Cerebellar cortex (tissue), 1 donor: ENCODE measurements at regions not wholly inside any gene's neighbourhood (a gene's known extent, or its start where the extent isn't known, plus 50 kb on each side); places are given as distances from the start of the nearest gene placed in this dataset.
"Not testable (repeated sequence)": the region's sequence is repeated elsewhere in the genome, so short reads cannot be mapped to it uniquely, and the experiment has no call there.

Experiments used
- DNase-seq: peaks from one replicate; pipeline ENCODE4 v3.0.0-alpha.2; 2015; ENCODE audit warnings: low spot score

DNA sequence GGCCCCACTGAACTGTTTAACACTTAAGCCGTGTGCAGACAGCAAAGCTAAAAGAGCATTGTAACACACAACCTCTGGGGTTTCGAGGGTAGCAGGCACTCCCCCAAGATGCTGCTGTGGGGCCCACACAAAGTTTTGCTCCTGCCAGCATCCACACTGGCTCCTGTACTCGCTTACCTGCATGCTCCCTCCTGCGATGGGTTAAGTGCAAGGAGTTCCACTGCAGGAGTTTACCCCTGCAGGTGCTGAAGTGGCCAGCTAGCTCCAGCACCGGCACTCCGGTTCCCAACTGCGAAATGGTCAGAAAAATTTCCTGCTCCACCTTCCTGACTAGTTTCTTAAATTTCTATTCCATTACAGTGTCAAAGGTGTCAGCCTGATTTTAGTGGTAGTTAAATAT, 443.5 kb downstream of the PCDH10 start:
- DNase-seq: no peak

DNA sequence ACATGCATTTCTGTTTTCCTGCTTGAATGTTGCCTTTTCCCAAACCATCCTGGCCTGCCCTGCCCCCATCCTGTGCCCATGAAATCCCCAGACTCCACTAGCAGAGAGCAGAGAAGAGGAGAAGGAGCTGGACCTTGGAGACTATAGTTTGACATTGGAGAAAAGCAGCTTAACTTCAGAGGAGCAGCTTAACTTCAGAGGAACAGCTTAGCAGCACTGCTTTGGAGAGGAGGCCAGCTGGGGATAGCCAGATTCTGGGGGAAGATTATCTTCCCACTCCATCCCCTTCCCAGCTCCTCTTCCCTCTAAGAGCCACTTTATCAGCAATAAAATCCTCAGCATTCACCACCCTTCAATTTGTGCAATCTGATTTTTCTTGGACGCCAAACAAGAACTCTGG, 443.0 kb downstream of the PCDH10 start:
- no peak for DNase-seq

DNA sequence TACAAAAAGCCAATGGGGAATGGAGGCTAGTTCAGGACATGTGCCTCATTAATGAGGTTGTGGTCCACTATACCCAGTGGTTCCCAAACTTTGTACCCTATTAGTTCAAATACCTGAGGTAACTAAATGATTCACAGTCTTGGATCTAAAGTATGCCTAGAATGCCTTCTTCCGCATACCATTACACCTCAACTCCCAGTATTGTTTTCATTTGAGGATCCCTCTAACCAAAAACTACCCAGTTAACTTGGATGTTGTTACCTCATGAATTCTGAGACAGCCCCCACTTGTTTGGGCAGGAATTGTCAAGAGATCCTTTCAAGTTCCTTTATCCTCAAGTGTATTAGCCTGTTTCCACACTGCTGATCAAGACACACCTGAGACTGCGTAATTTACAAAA, 439.2 kb downstream of the PCDH10 start:
- DNase-seq: no peak

DNA sequence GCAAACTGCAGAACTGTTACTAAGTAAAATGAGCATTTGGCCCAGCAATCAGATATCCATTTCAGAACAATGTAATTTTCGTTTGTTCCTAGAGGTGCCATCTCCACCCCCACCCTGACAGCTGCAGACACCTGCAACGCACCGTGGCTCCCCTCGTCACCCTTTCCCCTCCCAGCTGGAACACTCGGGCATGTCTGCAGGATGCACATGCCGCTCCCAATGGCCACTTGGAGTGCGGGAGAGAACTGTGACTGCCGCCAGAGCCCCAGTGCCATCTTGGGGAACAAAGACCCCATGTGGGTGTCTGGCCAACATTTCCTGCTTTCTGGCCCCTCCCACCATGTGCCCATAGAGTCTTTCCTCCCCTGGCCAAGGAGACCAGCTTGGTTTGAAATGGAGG, 436.2 kb downstream of the PCDH10 start:
- no peak for DNase-seq

DNA sequence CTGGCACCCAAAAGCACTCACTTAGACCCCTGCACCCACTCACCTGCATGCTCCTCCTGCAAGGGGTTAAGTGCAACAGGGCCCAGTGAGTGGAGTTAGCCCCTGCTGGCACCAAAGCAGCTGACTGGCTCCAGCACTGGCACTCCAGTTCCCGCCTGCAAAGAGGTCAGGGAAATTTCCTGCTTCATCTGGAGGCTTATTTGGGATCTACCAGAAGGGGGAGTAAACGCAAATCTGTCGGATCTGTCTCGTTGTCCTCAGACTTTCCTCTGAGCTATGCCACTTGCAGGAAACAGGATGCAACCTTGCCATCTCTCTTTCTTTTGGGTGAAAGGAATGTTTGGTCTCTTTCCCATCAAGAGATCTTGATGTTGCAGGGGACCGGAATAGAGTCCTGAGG, 435.6 kb downstream of the PCDH10 start:
- DNase-seq: no peak

DNA sequence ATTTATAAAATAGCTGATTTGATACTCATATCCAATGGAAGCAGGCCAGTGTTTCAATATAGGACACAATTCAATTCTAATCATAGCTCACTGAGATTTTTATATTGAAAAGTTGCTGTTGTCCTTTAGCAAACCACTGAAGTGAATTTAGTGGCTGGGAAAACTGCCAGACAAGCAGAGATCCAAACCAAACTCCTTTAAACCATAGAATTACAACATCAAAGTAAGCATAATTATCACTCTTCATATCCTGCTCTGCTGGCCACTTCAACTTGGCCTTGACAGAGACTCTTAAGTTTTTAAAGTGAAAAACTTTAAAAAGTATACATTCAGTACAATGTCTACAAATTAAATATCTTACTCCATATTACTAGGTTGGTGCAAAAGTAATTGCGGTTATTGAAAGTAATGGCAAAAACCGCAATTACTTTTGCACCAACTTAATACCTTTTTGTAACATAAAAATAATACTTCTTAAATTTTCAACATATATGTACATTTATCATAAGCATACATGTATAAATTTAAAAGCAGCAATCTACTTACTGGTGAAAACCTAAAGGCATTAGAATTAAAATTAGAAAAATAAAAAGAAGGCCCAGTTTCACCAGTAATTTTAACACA, 433.0 kb downstream of the PCDH10 start:
- DNase-seq: no peak

DNA sequence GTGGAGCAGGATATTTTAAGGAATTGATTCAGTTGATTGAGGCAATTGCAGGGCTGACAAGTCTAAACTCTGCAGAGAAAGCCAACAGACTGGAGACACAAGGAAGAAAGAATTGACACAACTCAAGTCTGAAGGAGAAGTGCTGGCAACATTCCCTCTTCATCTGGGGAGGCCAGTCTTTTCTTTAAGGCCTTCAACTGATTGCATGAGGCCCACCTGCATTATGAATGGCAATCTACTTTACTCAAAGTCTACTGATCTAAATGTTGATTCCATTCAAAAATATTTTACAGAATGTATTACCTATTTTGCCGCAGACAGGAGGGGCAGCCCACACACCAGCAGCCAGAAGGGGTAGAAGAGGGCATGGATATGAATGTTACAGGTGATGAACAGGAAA, 425.2 kb downstream of the PCDH10 start:
- DNase-seq: no peak

DNA sequence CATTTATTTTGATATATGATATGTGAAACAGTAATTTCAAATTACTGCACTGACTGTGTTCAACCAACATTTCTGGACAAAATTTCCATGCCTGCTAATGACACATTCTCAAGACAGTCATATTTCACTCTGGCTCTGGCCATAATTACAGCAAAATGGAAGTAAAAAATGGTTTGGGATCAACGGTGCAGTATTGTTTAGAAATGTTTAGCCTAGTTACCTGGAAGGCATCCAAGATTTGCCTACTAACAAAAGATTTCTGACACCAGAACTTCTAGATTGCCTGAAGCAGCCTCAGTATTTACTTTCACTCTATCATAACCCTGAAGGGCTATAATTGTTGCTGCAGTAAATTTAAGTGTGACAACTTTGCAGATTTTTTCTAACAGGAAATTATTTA, 416.3 kb downstream of the PCDH10 start:
- DNase-seq: no peak

DNA sequence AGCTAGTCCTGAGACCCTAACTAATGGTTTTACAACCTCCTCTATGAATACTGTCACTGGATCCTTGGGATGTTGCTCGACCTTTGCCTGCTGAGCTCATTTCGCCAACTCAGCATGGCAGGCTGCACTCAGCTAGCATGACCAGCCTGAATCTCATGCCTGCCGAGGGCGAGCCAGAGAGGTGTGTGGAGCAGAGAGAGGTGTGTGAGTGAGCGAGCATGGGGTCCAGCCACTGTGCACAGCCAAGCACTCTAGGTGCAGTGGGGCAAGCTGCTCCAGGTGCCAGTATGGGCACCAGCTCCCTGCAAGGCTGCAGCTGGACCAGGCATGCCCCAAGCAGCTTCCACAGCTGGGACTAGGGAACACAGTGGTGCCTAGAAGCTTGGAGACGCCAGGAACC, 410.9 kb downstream of the PCDH10 start:
- no peak for DNase-seq

DNA sequence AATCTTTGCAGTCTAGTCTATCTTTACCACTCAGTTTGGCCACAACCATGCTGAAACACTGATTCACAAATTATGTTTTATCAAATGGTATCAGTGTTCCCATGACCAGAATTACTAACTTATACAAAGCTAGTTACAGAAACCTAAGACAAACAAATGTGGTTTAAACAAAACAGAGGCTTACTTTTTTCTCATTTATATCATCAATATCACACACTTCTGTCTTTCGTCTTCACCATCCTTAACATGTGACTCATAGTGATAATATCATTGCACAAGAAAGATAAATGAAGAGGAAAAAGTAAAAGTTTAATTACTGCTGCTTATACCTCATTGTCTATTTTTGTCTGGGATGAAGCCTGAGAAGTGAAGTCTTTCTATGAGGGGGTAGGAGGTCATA, 406.6 kb downstream of the PCDH10 start:
- DNase-seq: no peak

DNA sequence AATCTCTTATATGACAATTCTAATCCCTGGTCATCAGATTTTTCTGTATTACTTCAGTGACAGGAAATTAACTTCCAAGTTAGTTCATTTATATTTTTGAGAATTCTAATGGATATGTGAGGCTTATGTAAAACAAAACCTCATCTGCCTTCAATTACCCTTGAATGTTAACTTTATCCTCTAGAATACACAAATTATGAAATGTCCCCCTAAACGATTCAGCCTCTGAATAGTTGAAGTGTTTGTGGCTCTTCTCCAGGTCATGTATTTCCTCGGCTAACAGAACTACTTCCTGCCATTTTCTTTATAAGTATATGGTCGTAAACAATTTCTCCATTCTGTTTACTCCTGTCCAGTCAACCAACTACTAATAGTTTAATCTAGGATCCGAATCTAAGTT, 401.3 kb downstream of the PCDH10 start:
- no peak for DNase-seq

DNA sequence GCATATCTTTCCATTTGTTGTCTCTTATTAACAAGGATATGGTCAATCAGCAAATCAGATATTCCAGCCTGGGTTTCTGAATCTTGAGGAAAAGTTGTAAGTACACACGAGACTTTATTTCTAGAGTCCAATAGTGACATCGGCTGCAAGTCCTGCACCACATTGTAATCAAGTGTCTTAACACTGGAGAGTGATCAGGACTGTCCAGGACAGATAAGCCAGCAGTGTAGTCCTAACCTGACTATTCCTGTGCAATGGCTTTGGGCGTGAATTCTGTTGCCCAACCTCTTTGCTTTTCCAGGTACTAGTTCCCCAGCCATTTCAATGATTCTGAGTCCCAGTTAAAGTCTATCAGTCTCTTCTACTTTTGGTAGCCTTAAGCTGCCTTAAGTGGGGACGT, 395.0 kb downstream of the PCDH10 start:
- no peak for DNase-seq

DNA sequence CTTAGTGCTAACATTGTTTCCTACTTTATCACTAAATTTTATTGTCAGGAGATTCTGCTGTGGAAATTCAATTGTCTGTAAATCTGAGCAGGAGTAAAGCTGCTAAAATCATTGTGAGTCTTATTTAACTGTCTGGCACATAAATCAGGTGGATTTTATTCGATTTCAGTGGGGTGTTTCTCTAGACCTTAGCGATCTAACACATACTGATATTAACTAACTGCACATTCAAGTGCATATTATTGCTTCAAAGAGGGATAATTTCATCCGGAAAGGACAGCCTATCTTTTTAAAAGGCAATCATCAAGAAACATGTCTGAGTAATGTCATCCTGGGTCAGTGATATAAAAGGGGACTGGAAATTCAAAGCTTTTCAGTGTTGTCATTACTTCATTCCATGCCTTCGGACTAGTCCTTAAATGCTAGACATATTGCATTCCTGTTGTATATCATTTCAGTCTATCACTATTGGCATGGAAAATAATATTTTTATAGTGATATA, 388.7 kb downstream of the PCDH10 start:
- no peak for DNase-seq

DNA sequence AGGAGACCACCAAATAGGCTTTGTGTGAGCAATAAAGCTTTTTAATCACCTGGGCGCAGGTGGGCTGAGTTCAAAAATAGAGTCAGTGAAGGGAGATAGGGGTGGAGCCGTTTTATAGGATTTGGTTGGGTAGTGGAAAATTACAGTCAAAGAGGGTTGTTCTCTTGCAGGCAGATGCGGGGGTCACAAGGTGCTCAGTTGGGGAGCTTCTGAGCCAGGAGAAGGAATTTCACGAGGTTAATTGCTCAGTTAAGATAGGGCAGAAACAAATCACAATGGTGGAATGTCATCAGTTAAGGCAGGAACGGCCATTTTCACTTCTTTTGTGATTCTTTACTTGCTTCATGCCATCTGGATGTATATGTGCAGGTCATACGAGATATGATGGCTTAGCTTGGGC, 385.1 kb downstream of the PCDH10 start:
- DNase-seq: not testable (repeated sequence)

DNA sequence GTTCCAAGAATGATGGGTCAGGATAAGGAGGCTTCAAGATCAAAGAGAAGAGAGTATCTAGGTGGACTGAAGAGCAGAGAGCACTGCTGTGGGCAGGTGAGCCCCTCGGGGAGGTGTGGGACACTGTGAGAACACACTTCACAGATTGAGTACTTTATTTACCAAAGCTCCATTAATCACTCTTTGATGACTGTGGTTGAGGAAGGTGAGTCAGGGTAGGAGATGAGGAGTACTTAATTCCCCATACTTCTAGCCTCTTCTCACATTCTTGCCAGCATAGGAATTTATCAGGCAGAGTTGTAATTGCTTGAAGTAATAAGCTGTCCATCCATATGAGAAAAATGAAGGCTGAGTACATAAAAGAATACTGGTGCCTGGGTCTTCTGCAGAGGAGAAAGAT, 375.3 kb downstream of the PCDH10 start:
- no peak for DNase-seq

DNA sequence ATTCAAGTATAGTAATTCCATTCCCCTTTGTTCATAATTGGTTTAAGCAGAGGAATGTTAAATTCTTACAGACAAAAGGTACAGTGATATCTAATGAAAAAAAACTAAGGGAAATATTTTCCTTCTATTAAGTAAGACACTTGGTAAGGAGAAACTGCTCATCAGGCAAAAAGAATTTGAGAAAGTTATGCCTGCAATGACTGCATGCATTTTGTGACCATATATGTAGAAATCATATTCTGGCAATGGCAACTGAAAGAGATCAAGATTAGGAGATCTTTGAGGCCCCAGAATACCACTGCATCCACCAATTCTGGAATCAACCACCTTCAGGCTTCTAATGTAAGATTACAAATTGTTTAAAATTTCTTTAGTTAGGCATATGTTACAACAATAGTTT, 364.8 kb downstream of the PCDH10 start:
- DNase-seq: no peak

DNA sequence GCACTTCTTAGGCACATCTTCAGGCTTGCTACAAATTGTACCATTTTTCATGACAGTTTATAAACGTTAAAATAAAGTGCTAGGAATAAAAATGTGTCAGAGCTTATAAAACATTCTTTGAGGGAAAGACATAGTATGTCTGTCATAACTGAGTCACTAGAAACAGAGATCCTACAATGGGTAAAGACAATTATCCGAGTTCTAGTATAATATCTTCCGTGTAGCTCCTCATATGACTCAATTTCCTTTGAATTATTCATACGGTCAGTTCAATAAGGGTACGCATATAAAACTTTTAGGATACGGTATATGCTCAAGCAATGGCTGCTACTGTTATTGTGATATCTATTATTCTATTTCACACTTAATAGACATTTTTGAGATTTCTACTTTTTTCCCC, 349.1 kb downstream of the PCDH10 start:
- DNase-seq: no peak

DNA sequence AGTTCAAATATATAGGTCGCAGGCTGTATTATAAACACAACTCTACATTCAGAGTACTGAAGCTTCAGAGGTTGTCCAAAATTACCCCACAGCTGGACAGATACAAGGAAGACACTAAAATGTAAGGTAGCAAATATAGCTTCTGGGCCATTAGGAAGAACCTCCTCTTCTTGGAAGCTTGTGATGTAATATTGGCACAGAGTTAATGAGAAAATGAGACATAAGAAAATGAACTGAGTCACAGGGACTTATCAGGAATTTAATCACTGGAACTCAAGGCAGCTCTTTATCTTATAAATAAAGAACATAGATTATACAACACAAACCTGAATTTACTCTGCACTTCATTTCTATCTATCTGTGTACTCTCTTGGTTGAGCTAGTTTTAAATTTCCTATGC, 344.7 kb downstream of the PCDH10 start:
- no peak for DNase-seq

DNA sequence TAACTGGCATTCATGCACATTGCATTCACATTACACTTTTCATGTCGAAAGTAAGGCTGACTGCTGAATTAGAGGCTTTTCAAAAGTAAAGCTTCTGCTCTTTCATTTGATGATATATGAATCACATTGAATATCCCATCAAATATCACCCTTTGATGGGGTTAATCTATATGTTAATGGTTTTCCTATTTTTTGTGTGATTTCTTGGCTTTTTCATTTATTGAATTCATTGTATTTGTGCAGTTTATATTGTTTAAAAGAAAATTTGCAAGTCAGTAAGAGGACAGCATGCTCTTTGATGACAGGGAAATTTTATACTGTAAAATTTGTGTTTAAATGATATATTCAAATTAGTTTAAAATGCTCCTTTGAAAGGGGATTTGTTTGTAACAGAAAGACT, 344.1 kb downstream of the PCDH10 start:
- DNase-seq: no peak

DNA sequence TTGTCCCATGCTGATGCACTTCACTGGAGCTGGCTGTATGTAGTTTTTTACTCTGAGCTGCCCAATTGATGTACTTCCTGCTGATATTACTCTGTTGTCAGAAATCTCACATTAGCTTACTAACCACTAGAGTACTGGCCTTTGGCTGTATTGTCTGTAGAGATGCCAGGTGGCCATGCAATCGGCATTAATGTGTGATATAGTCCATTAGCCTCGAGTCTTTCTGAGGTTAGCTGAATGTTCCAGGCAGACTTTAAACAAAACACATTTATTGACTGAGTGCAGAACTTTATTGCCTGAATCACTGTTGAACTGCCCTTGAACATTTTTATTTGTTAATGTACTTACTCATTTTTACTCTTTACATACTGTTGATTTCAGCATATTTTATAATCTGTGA, 335.2 kb downstream of the PCDH10 start:
- no peak for DNase-seq

DNA sequence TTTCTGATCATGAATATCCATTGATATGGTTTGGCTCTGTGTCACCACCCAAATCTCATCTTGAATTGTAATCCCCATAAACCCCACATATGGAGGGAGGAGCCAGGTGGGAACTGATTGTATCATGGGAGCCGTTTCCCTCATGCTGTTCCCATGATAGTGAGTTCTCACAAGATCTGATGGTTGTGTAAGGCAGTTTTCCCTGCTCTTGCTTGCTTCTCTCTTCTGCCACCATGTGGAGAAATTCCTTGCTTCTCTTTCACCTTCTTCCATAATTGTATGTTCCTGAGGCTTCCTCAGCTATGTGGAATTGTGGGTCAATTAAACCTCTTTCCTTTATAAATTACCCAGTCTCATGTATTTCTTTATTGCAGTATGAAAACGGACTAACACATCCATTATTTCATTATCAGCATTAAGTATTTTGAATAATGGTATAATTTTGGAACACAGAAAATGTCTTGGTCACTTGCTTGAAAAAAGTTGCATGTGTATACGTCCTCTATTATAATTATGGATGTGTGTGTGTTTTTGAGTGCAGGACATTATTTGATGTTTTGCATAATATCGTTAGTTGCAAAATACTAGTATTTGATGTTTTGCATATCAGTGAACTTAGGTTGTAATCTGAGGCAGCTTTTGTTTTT, 334.6 kb downstream of the PCDH10 start:
- peak; percentile 33 for DNase-seq

DNA sequence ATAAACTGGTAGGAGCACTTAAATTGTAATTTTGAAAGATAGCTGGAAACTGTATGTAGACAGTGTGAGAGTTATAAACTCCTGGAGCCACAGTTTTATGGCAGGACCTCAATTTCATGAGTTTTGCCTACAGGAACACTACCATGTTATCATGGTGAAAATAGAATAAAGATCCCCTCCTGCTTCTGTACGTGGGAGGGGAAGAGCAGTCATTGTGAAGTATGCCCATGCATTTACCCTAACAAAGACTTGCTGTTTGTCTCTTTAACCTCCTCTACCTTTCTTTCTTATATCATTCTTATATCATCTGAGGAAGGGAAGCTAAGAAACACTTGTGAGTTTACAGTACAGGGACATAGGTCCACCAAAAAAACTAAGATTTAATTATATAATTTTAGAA, 327.0 kb downstream of the PCDH10 start:
- DNase-seq: no peak

DNA sequence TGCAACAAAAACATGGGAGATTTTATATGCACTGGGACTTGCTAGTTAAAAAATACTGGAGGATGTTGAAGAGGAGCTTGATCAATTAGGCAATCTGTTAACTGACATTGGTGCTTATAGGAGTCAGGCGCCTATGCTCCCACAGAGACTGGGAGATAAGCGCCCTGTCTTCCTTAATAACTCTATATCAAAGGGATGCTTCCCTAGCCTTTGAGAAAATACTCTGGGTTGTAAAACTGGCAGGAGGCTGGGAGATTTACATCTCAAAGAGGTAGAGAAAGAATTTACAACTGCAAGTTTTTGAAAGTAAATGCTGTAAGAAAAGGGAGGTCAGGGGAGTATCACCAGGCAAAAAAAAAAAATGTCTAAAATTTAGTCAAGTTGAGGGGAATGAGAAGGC, 325.4 kb downstream of the PCDH10 start:
- no peak for DNase-seq

DNA sequence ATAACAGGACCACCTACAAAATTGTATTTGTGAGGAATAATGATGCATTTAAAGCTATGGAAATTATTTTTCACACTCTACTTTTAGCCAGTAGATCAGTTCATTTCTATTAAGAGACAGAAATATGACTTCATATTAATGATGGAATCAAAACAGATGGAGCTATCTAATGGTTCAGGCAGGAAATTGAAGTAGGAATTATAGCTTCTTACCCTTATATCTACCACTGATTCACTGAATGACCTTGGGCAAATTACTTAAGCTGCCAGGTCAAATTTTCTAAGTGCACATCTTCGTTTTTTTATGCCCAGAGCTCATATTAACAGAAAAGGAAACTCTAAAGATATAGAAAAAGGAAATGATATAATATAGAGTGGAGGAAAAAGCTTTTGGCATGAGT, 323.1 kb downstream of the PCDH10 start:
- DNase-seq: no peak
